PFSK-1 (cell line): ENCODE measurements at regions not wholly inside any gene's neighbourhood (a gene's known extent, or its start where the extent isn't known, plus 50 kb on each side); places are given as distances from the start of the nearest gene placed in this dataset.

ENCODE experiments used
- FOXP2 ChIP-seq: optimal IDR thresholded peaks from 2 replicates; pipeline ENCODE3; 2011; ENCODE audit warnings: borderline replicate concordance, control low read depth, inconsistent platforms; ENCODE audit not compliant: insufficient read depth; ENCODE audit errors: extremely low read length, extremely low read depth
- POLR2AphosphoS5 ChIP-seq: IDR thresholded peaks from 2 replicates; pipeline ENCODE4 v1.6.1; 2012; ENCODE audit warnings: low read depth, mild to moderate bottlenecking, control low read depth, low read length, moderate library complexity
- SIN3A ChIP-seq: IDR thresholded peaks from 2 replicates; pipeline ENCODE4 v1.6.1; 2012; ENCODE audit warnings: mild to moderate bottlenecking, low read length, moderate library complexity, borderline replicate concordance; ENCODE audit not compliant: insufficient read depth
- TAF1 ChIP-seq: IDR thresholded peaks from 2 replicates; pipeline ENCODE4 v1.6.1; 2012; ENCODE audit warnings: low read length, control low read depth, borderline replicate concordance; ENCODE audit not compliant: insufficient read depth
- TF ChIP-seq, protein P1 (sequence below), 2 experiments: IDR thresholded peaks; 2 replicates each; pipeline versions ENCODE4 v1.6.1 to v1.8.0; 2011 to 2012; ENCODE audit warnings: low read depth in 2 of 2, low read length in 2 of 2, control low read depth in 1 of 2, inconsistent platforms in 1 of 2, mild to moderate bottlenecking in 1 of 2, moderate library complexity in 1 of 2; ENCODE audit not compliant: insufficient read depth in 1 of 2

DNA sequence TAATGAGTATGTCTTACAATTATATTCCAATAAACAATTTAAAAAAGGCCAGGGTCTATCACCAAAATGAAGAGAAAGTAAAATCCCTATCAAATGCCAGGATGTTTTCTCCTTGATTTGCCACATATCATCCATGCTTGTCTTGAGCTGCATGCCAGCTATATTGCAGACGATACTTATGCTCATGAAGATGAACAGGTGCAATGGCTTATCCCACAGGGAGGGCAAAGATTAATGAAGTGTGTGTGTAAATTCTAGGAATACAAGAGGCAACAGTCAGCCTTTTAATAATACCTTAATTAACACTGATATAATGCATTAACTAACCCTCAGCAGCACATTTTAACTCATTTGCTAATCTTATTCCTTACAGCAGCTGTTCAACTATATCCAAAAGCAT lies 850.5 kb downstream of the KCNA4 start:
- TF ChIP-seq TAF1: no peak
- TF ChIP-seq FOXP2: no peak
- no peak for TF ChIP-seq POLR2AphosphoS5

GRCh38 chr11:29163231-29163630 lies 853.6 kb downstream of the KCNA4 start:
- no peak for TF ChIP-seq TAF1
- TF ChIP-seq FOXP2: no peak
- TF ChIP-seq, protein P1, sequence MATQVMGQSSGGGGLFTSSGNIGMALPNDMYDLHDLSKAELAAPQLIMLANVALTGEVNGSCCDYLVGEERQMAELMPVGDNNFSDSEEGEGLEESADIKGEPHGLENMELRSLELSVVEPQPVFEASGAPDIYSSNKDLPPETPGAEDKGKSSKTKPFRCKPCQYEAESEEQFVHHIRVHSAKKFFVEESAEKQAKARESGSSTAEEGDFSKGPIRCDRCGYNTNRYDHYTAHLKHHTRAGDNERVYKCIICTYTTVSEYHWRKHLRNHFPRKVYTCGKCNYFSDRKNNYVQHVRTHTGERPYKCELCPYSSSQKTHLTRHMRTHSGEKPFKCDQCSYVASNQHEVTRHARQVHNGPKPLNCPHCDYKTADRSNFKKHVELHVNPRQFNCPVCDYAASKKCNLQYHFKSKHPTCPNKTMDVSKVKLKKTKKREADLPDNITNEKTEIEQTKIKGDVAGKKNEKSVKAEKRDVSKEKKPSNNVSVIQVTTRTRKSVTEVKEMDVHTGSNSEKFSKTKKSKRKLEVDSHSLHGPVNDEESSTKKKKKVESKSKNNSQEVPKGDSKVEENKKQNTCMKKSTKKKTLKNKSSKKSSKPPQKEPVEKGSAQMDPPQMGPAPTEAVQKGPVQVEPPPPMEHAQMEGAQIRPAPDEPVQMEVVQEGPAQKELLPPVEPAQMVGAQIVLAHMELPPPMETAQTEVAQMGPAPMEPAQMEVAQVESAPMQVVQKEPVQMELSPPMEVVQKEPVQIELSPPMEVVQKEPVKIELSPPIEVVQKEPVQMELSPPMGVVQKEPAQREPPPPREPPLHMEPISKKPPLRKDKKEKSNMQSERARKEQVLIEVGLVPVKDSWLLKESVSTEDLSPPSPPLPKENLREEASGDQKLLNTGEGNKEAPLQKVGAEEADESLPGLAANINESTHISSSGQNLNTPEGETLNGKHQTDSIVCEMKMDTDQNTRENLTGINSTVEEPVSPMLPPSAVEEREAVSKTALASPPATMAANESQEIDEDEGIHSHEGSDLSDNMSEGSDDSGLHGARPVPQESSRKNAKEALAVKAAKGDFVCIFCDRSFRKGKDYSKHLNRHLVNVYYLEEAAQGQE (IDR thresholded peaks at IDR 0.05; ENCODE audit: insufficient read depth in 1 of 2, low read depth in 2 of 2, low read length in 2 of 2): no peak
- no peak for TF ChIP-seq POLR2AphosphoS5
- no peak for TF ChIP-seq SIN3A

GRCh38 chr11:29162491-29162890 lies 854.3 kb downstream of the KCNA4 start:
- no peak for TF ChIP-seq TAF1
- no peak for TF ChIP-seq SIN3A
- TF ChIP-seq POLR2AphosphoS5: no peak
- TF ChIP-seq, protein P1 (IDR thresholded peaks at IDR 0.05; ENCODE audit: insufficient read depth in 1 of 2, low read depth in 2 of 2, low read length in 2 of 2): no peak
- TF ChIP-seq FOXP2: no peak

DNA sequence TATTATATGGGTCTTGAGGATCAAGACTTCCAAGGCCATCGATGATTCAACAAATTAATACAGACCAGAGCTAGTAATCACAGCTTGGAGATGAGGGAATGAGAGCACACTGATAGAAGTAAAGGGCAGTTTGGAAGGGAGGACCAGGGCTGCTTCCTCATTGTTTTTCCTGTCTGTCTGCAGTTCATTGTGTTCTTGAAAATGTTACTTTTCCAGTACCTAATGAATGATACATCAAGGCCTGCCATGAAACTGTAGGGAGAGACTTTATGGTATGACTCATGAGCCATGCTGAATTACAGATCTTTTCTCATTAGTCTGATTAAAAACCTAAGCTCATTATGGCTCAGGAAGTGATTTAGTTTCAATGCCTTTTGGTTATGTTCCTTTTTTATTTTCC lies 855.6 kb downstream of the KCNA4 start:
- TF ChIP-seq POLR2AphosphoS5 (no peak), TAF1 (no peak), FOXP2 (no peak), SIN3A (no peak)
- TF ChIP-seq, protein P1 (IDR thresholded peaks at IDR 0.05; ENCODE audit: insufficient read depth in 1 of 2, low read depth in 2 of 2, low read length in 2 of 2): no peak

- TF ChIP-seq POLR2AphosphoS5 (no peak), TAF1 (peak; percentile 24; the same call in 1 of the 2 replicates)
- TF ChIP-seq, protein P1 (IDR thresholded peaks at IDR 0.05; ENCODE audit: insufficient read depth in 1 of 2, low read depth in 2 of 2, low read length in 2 of 2): no peak
These were observed 857.0 kb downstream of the KCNA4 start for GRCh38 chr11:29159552-29160465.
